ENCODE measurements at regions not wholly inside any gene's neighbourhood (a gene's known extent, or its start where the extent isn't known, plus 50 kb on each side); places are given as distances from the start of the nearest gene placed in this dataset.
A peak's percentile ranks its signal among the peaks of the same experiment; 100 is the strongest.

- peak overlapping the region in 2 of 5 donors; percentile 3 to 74 for H3K27ac ChIP-seq
- no peak for DNase-seq
- no peaks in the 10 kb centered on the region for H3K27me3 ChIP-seq
- H3K9me3 ChIP-seq = peaks cover 0 to 20% (median 9%) of the 10 kb centered on the region in 4 donors
- peaks cover 5 to 57% (median 22%) of the 10 kb centered on the region in 4 donors for H3K4me1 ChIP-seq
- H3K36me3 ChIP-seq = no peaks in the 10 kb centered on the region
- intact Hi-C loops (cut with DNase I; ENCODE audit: low total_unique reads) = no loop called here
- TF ChIP-seq CTCF (IDR thresholded peaks at IDR 0.05) = no peak
- H3K4me3 ChIP-seq = no peak overlapping the region
These were observed 155.3 kb downstream of the SNX18 start for GRCh38 chr5:54672871-54673270.

GRCh38 chr5:54671681-54672080 is 154.1 kb downstream of the SNX18 start:
- peak overlapping the region in 3 of 5 donors; percentile 4 to 74 (median 51) for H3K27ac ChIP-seq
- WGBS, 5 donors = 70 to 98% (median 83%) methylated on average over 2 of the region's 2 CpGs

GRCh38 chr5:54671111-54671531 is 153.6 kb downstream of the SNX18 start:
- 48 to 62% (median 56%) methylated on average over 4 of the region's 4 CpGs for WGBS, 5 donors
- Histone ChIP-seq H3K27ac (peak overlapping the region in 2 of 5 donors; percentile 51 to 74), H3K27me3 (no peaks in the 10 kb centered on the region), H3K36me3 (no peaks in the 10 kb centered on the region), H3K9me3 (peaks cover 0 to 26% (median 9%) of the 10 kb centered on the region in 4 donors), H3K4me3 (no peak overlapping the region), H3K4me1 (peaks cover 5 to 48% (median 18%) of the 10 kb centered on the region in 4 donors)
- DNase-seq = peak in 1 of 2 donors; percentile 48
- no peak for TF ChIP-seq CTCF (IDR thresholded peaks at IDR 0.05)
- TF ChIP-seq POLR2A (IDR thresholded peaks at IDR 0.05) = no peak
- TF ChIP-seq POLR2AphosphoS5 (IDR thresholded peaks at IDR 0.05) = peak in 1 of 3 donors; percentile 22
- intact Hi-C loops (cut with DNase I; ENCODE audit: low total_unique reads) = no loop called here

More at GRCh38 chr5:54671681-54672080, 154.1 kb downstream of the SNX18 start:
- H3K4me1 ChIP-seq = peaks cover 5 to 51% (median 21%) of the 10 kb centered on the region in 4 donors
- no peak for TF ChIP-seq POLR2AphosphoS5 (IDR thresholded peaks at IDR 0.05)
- TF ChIP-seq POLR2A (IDR thresholded peaks at IDR 0.05) = no peak
- no peak for TF ChIP-seq CTCF (IDR thresholded peaks at IDR 0.05)
- no peak for TF ChIP-seq EP300 (IDR thresholded peaks at IDR 0.05)
- peaks cover 0 to 26% (median 9%) of the 10 kb centered on the region in 4 donors for H3K9me3 ChIP-seq
- DNase-seq = no peak
- H3K36me3 ChIP-seq = no peaks in the 10 kb centered on the region
- no peak overlapping the region for H3K4me3 ChIP-seq
- intact Hi-C loops (cut with DNase I; ENCODE audit: low total_unique reads) = no loop called here
- H3K27me3 ChIP-seq = no peaks in the 10 kb centered on the region

- intact Hi-C loops (cut with DNase I; ENCODE audit: low total_unique reads) = no loop called here
- H3K4me1 ChIP-seq = peaks cover 5 to 48% (median 16%) of the 10 kb centered on the region in 4 donors
- H3K36me3 ChIP-seq = no peaks in the 10 kb centered on the region
- H3K27ac ChIP-seq = peak overlapping the region in 2 of 5 donors; percentile 4 to 51
- TF ChIP-seq POLR2A (IDR thresholded peaks at IDR 0.05) (no peak), EP300 (IDR thresholded peaks at IDR 0.05) (no peak), POLR2AphosphoS5 (IDR thresholded peaks at IDR 0.05) (no peak), CTCF (IDR thresholded peaks at IDR 0.05) (no peak)
- H3K4me3 ChIP-seq = no peak overlapping the region
- peaks cover 0 to 26% (median 9%) of the 10 kb centered on the region in 4 donors for H3K9me3 ChIP-seq
- DNase-seq = no peak
- H3K27me3 ChIP-seq = no peaks in the 10 kb centered on the region
These were observed 152.7 kb downstream of the SNX18 start for GRCh38 chr5:54670281-54670680.

Measured in stomach (tissue), 8 donors.